COR-L47 (cell line): ENCODE measurements at regions not wholly inside any gene's neighbourhood (a gene's known extent, or its start where the extent isn't known, plus 50 kb on each side); places are given as distances from the start of the nearest gene placed in this dataset.
"Not testable (repeated sequence)": the region's sequence is repeated elsewhere in the genome, so short reads cannot be mapped to it uniquely, and the experiment has no call there.

Experiments
- DNase-seq: peaks from one replicate; lab custom pipeline; 2025; lab: John Stamatoyannopoulos, UW

DNA sequence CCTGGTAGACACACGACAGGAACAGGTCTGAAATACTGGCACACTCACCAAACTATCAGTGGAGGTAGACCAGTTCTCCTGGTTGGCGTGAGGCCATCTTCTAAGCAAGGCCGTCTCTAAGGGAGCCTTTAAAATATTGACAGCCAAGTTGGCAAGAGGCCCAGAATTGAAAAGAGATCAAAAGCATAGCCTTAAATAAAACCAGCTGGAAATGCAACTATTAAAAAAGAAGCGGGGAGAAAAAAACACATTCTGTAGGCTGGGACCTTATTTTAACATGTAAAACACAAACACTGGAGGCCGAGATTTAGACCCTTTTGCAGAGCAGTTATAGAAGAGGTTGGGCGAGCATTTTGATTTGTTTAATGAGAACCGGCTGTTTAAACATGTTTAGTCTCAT is 233.0 kb upstream of the CLNK start:
- DNase-seq: peak; percentile 95

DNA sequence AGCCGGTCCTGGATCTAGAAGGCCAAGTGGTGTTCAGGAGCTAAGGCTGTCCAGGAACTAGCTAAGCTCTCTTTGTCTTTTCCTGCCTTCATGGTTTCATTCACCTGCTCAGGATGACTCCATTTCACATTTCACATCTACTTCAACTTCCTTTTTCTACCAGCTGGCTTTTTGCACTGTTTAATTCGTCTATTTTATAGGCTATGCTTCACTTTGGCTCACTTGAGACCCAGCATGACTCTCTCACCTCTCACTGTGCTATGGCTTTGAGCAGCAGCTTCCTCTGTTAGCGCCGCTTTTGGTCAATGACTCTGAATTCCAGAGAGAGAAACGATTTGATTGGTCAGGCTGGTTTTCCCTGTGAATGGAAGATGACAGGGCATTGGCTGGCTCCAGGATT is 213.5 kb upstream of the CLNK start:
- no peak for DNase-seq

- no peak for DNase-seq
Measured at GRCh38 chr4:10897076-10897475, 212.5 kb upstream of the CLNK start.

- no peak for DNase-seq
Measured at GRCh38 chr4:10893395-10893794, 208.8 kb upstream of the CLNK start.

GRCh38 chr4:10891866-10892265 is 207.3 kb upstream of the CLNK start:
- DNase-seq: peak; percentile 48

GRCh38 chr4:10889819-10890218 is 205.3 kb upstream of the CLNK start:
- no peak for DNase-seq

DNA sequence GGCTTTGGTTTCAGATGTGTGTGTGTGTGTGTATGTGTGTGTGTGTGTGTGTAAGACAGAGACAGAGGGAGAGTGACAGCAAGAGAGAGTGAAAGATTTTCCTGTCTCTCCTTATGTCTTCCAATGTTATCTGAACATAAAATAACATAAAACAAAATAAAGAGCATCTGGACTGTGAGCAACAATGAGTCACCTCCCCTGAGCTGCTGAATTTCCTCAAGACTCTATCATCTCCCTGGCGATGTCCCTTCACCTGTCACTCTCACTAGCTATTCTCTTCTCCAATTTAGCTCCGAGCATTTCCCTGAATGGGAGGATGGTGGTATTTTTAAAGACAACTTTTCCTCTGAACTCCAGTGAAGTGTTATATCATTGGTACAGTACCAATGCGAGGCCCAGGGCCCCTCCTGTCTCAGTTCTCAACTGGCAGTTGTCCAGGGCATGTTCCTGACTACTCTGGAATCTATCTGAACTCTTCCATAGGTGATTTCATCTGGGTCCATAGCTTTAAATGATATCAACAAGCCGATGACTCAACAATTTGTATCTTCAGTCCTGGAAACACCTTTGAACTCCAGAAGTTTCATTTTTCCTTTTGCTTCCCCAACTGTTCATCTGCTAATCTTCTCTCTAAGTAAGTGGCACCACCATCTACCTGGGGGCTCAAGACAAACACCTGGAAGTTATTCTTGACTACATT is 195.0 kb upstream of the CLNK start:
- DNase-seq: no peak

GRCh38 chr4:10878861-10879260 is 194.3 kb upstream of the CLNK start:
- no peak for DNase-seq

GRCh38 chr4:10877076-10877475 is 192.5 kb upstream of the CLNK start:
- DNase-seq: no peak

DNA sequence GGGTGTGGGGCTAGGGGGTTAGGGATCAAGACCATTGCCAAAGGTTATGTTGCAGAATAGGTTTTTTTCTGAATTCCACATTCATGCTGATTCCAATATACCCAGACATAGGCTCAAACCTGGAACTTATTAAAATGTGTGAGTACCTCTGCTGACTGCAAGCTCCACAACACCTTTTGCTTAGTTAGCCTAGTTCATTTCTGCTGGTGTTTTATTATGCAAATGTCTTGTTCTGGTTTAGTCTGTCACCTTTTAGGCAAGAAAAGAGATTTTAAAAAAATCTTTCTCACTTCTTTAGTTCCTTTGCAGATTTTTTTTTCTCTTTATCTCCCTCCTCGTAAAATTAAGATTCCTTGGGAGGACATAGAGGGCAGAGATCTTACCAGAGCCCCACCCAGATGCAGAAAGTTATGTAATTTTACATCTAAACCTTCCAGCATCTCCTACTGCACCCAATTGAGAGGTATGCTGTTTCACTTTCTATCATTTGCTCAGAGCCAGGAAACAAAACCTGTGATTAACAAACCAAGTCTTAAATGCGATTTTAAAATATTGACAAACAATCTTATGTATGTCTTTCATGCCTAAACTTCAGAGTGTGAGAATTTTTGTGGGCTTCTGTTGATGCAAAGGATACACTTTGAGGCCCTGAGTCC is 190.7 kb upstream of the CLNK start:
- DNase-seq: no peak

- no peak for DNase-seq
Measured at GRCh38 chr4:10873809-10874208, 189.2 kb upstream of the CLNK start.

DNA sequence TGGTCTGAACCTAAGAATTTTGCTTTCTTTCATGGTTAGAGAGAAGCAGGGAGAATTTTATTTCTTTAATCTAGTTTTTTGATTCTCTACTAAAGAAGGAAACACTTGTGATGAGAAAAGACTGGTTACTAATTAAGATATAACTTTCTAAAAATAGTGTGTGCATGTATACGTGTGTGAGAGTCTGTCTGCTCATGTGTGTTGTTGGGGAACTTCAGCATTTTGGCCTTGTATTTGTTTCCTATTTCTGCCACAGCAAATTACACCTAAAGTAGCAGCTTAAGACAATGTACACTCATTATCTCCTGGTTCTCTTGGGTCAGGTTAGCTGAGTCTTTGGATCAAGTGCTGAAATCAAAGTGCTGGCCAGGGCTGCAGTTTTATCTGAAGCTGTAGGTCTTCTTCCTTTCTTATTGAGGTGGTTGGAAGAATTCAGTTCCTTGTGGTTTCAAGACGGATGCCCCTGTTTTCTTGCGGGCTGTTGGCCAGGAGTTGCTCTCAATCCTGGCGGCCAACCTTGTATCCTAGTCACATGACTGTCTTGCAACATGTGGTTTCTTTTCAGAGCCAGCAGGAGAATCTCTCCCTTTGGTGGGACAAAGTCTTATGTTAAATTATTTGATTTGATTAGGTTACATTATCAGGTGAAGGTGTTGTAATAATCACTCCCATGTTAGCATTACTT is 188.4 kb upstream of the CLNK start:
- DNase-seq: no peak

DNA sequence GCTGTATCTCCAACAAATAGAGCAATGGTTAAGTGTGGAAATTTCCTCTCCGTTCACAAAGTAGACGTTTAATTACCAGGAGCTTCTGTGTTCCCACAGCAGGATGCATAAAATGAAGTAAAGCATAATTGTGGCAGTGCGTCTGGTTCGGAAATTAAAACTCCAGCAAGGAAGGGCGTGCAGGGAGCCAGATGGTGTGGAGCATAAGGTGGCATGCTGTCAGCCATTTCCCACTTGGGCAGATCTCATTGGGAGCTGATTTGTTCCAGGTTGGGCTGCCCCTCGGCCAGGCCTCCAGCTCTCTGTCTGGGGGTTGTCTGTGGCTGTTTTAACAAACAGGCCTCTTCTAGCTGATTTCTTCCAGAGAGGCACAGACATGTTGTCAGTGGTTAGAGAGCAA is 182.1 kb upstream of the CLNK start:
- DNase-seq: peak; percentile 46

- no peak for DNase-seq
Measured at GRCh38 chr4:10861036-10861435, 176.5 kb upstream of the CLNK start.

- DNase-seq: no peak
Measured at GRCh38 chr4:10856271-10856782, 171.8 kb upstream of the CLNK start.

GRCh38 chr4:10853196-10853595 is 168.6 kb upstream of the CLNK start:
- no peak for DNase-seq

- no peak for DNase-seq
Measured at GRCh38 chr4:10841697-10842096, 157.1 kb upstream of the CLNK start.

DNA sequence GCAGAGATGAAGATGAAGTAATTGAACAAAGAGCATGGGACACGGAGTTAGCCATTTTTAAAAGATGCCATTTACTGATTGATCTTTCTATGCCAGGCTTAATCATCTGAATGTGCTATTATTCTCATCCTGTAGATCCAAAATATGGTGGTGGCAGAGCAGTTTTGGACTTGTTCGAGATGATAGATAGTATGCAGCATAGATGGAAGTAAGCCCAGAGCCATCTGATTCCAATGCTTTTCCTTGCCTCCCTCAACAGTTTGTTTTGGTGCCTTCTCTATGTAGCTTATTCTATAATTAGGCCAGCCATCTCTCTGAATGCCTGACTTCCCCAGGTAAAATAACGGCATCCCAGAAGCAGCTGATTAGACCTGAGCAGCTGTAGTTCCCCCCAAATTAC is 152.6 kb upstream of the CLNK start:
- DNase-seq: no peak

- DNase-seq: peak; percentile 26
Measured at GRCh38 chr4:10832806-10833628, 148.4 kb upstream of the CLNK start.

GRCh38 chr4:10831727-10832408 is 147.3 kb upstream of the CLNK start:
- DNase-seq: no peak

DNA sequence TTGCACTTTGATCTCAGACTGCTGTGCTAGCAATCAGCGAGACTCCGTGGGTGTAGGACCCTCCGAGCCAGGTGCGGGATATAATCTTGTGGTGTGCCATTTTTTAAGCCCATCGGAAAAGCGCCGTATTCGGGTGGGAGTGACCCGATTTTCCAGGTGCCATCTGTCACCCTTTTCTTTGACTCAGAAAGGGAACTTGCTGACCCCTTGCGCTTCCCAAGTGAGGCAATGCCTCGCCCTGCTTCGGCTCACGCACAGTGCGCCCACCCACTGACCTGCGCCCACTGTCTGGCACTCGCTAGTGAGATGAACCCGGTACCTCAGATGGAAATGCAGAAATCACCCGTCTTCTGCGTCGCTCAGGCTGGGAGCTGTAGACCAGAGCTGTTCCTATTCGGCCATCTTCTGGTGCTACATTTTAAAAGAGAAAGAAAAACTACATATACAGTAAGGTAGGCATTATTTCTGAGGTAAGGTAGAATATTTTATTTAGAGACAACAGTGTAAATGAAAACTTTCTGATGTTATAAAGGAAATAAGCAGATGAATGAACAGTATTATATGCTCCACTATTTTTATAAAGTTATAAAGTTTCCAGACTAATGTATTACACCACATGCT is 144.5 kb upstream of the CLNK start:
- DNase-seq: not testable (repeated sequence)
